IPS-20b (cell line): ENCODE measurements at regions not wholly inside any gene's neighbourhood (a gene's known extent, or its start where the extent isn't known, plus 50 kb on each side); places are given as distances from the start of the nearest gene placed in this dataset.
"Not testable (repeated sequence)": the region's sequence is repeated elsewhere in the genome, so short reads cannot be mapped to it uniquely, and the experiment has no call there.

Source experiments
- H3K27ac ChIP-seq: one replicate; pipeline ENCODE4 v1.5.1; 2013; ENCODE audit warnings: low read length
- H3K27me3 ChIP-seq: 2 replicates; pipeline ENCODE4 v1.6.1; 2013; ENCODE audit warnings: mild to moderate bottlenecking, low read length, inconsistent platforms; ENCODE audit not compliant: insufficient read depth
- H3K36me3 ChIP-seq: 2 replicates; pipeline ENCODE4 v1.6.1; 2013; ENCODE audit warnings: low read depth, mild to moderate bottlenecking, inconsistent platforms, low read length, moderate library complexity; ENCODE audit not compliant: insufficient read depth
- H3K4me1 ChIP-seq: 2 replicates; pipeline ENCODE4 v1.6.1; 2013; ENCODE audit warnings: mild to moderate bottlenecking, control low read depth, inconsistent platforms, low read length, moderate library complexity; ENCODE audit not compliant: insufficient read depth
- H3K4me3 ChIP-seq: 2 replicates; pipeline ENCODE4 v1.5.1; 2013; ENCODE audit warnings: mild to moderate bottlenecking, low read length, inconsistent platforms
- H3K9ac ChIP-seq: 2 replicates; pipeline ENCODE4 v1.6.1; 2013; ENCODE audit warnings: low read depth, mild to moderate bottlenecking, inconsistent platforms, low read length, moderate library complexity
- H3K9me3 ChIP-seq: 2 replicates; pipeline ENCODE4 v1.6.1; 2013; ENCODE audit warnings: mild to moderate bottlenecking, low read depth, low read length, inconsistent platforms; ENCODE audit not compliant: insufficient read depth

DNA sequence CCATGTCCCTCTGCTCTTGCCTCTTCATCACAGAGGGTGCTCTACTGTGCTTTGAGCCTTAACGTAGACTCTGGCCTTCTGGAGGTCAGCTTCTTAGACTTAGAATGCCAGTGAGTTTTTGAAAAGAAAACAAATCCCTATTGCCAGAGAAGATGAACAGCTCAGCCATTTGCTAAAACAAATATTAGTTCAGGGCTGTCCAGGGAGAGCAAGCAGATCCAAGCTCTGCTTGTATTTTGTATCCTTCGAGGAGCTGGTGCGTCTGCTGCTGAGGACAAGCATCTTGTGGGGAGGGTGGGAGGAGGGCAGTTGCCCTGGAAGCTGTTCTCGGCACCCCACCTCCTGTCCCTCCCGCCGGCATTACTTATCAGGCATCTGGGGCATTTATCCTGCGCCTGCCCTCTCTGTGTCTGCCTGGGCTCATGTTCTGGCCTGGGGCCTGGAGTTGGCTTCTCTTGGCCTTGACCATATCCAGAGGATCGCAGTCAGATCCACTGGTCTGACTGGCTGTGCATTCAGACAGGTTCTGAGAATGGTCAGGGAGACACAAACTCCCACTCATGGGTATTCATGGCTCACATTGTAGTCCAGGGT is 173.1 kb upstream of the NLRP1 start:
- no peaks in the 10 kb centered on the region for H3K4me1 ChIP-seq
- no peaks in the 10 kb centered on the region for H3K27me3 ChIP-seq
- H3K27ac ChIP-seq: no peak overlapping the region
- no peaks in the 10 kb centered on the region for H3K9me3 ChIP-seq
- no peak overlapping the region for H3K9ac ChIP-seq
- H3K36me3 ChIP-seq: no peaks in the 10 kb centered on the region
- no peak overlapping the region for H3K4me3 ChIP-seq

DNA sequence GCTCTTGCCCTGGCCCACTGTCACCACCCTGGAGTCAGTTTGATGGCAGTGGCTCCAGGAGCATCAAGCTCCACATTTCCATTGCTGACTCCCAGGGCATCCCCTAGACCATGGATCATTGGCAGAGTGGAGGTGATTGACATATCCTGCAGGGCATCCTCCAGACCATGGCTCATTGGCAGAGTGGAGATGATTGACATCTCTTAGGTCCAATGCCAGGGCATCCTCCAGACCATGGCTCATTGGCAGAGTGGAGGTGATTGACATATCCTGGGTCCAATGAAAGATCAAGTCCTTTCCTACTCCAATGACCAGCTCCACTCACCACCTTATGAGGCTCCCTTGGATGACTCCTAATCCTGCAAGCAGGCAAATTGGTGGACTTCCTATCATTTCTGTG is 174.3 kb upstream of the NLRP1 start:
- no peaks in the 10 kb centered on the region for H3K36me3 ChIP-seq
- H3K4me3 ChIP-seq: no peak overlapping the region
- H3K9me3 ChIP-seq: no peaks in the 10 kb centered on the region
- H3K9ac ChIP-seq: no peak overlapping the region
- H3K27ac ChIP-seq: no peak overlapping the region
- H3K27me3 ChIP-seq: peaks cover 9% of the 10 kb centered on the region; the same call in 1 of the 2 replicates
- H3K4me1 ChIP-seq: no peaks in the 10 kb centered on the region

DNA sequence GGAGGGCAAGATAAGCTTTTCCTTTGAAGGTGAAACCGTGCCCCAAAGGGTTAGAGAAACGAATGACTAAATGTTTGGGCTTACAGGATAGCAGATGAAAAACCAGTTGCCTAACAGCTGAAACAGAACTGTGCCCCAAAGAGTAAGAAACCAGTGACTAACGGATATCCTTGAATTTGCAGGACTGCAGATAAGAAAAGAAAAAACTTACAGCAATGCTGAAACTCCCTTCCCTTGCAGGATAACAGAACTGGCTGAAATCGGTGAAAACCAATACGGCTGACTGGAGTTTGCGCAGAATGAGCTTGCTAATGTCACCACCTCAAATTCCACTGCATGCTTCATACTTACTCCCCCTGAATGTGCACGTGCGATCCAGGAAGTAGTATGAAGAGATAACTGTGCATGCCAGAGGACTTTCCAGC is 175.2 kb upstream of the NLRP1 start:
- H3K27ac ChIP-seq: no peak overlapping the region
- no peaks in the 10 kb centered on the region for H3K9me3 ChIP-seq
- H3K36me3 ChIP-seq: no peaks in the 10 kb centered on the region
- no peak overlapping the region for H3K4me3 ChIP-seq
- no peaks in the 10 kb centered on the region for H3K4me1 ChIP-seq
- peaks cover 9% of the 10 kb centered on the region; the same call in 1 of the 2 replicates for H3K27me3 ChIP-seq
- no peak overlapping the region for H3K9ac ChIP-seq

DNA sequence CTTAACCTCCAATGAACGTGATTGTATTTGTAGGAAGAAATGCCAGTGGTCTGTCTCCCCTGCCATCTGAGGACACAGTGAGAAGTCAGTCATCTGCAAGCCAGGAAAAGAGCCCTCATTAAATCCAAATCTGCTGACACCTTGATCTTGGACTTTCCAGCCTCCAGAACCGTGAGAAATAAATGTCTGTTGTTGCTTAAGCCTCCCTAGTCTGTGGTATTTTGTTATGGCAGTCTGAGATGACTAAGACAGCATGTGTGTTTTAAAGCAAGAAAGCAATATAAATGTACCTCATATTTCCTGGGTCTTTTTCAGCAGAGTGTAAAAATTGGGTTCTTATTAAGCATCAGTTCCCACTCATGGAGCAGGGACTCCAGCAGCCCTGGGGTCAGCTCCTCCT is 177.9 kb upstream of the NLRP1 start:
- Histone ChIP-seq H3K27me3 (peaks cover 9% of the 10 kb centered on the region; the same call in 1 of the 2 replicates), H3K4me3 (no peak overlapping the region)

DNA sequence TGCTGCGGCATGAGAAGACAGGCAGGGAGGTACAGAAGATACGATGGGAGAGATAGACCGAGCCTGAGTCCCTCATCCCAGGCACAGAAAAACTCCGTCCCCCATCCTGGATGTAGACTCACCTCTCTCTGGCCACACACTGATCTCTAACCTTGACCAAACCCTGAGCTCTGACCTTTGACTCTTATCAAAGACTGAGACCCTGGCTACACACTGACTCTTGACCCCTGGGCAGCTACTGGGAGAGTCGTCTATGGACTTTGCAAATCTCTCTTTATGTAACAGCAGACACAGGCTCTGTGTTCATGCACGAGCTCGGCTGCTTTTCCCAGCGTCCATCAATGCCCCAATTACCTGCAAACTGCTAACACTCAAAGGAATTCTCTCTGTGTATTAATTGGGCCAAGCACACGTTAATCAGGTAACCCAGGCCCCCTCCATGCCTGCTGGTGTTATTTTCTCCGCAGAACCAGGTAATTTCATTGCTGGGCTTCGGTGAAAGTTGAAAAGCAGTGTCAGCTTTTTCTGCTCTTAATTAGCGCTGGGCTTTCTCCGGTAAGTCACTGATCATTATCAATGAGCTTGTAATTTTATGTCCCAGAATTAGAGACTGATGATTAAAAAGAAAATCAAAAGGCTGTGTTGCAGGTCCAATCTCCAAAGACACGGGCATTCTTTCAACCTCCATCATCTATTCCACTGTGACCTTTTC is 179.4 kb upstream of the NLRP1 start:
- Histone ChIP-seq H3K4me3 (no peak overlapping the region), H3K9ac (no peak overlapping the region), H3K4me1 (no peaks in the 10 kb centered on the region), H3K9me3 (no peaks in the 10 kb centered on the region), H3K27ac (no peak overlapping the region), H3K27me3 (peaks cover 9% of the 10 kb centered on the region; the same call in 1 of the 2 replicates), H3K36me3 (no peaks in the 10 kb centered on the region)

More for the DNA sequence above, 177.9 kb upstream of the NLRP1 start:
- H3K27ac ChIP-seq: no peak overlapping the region
- no peaks in the 10 kb centered on the region for H3K36me3 ChIP-seq
- no peaks in the 10 kb centered on the region for H3K9me3 ChIP-seq
- H3K4me1 ChIP-seq: no peaks in the 10 kb centered on the region
- H3K9ac ChIP-seq: no peak overlapping the region

DNA sequence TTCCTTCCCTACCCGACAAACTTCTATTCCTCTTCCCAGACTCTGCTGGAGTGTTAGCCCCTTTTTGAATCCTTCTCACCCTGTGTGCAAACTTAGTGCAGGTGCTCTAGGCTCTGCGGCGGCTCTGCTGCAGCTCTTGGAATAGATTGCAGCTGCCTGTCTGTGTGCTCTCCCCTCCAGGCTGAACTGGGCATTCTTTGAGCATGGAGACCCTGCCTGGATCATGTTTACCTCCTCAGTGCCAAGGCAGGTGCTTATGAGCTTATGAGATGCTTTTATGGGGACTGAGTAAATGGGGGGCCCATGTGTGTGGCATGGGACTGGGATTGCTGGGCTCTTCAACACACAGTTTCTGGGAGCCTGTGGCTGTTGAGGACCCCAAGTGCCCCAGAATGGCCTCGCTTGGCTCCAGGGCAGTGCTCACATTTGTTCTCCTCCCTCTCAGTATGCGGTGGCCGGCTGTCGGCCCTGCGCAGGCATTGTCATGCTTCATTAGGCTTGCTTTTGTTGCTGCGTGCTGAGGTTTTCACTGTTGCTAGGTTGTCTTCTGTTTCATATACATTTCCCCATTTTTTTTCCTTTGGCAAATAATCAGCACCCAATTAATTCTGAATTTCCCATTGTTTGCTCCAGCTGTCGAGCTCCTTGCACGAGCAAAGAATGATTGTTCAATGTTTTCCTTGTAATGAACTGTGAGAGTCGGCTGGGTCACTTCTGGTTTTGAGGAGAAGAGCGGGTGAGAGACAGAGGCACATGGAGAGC is 185.5 kb upstream of the NLRP1 start:
- H3K36me3 ChIP-seq: no peaks in the 10 kb centered on the region
- peaks cover 11% of the 10 kb centered on the region; the same call in 1 of the 2 replicates for H3K4me1 ChIP-seq
- no peak overlapping the region for H3K27ac ChIP-seq
- no peaks in the 10 kb centered on the region for H3K9me3 ChIP-seq
- peaks cover 23% of the 10 kb centered on the region for H3K27me3 ChIP-seq
- no peak overlapping the region for H3K4me3 ChIP-seq
- no peak overlapping the region; the same call in 1 of the 2 replicates for H3K9ac ChIP-seq

DNA sequence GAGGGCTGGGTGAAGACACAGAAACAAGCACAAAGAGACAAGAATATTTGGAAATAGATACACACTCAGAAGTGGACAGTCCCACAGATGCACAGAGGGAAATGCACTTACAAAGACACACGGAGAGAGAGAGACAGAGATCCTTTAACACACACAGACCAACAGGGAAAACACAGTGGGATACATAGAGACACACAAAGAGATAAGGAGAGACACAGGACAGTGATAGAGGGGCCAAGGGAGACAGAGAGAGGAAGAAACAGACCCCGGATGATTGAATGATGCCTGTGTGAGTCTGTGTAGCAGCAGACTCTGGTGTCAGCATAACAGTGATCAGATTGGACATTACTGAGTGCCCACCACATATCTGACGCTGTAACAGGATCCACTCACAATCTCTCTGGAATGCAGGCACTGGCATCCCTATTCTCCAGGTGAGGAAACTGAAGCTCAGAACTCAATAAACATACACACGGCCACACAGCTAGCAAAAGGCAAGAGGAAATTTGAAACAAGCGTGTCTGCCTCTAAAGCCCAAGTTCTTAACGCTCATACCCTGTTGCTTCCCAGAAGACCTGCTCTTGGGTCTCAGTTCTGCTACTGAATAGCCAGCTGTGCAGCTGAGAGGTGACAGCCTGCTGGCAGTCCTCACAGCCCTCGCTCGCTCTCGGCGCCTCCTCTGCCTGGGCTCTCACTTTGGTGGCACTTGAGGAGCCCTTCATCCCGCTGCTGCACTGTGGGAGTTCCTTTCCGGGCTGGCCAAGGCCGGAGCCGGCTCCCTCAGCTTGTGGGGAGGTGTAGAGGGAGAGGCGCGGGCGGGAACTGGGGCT is 186.3 kb upstream of the NLRP1 start:
- Histone ChIP-seq H3K27me3 (peaks cover 23% of the 10 kb centered on the region), H3K4me1 (peaks cover 11% of the 10 kb centered on the region; the same call in 1 of the 2 replicates), H3K27ac (no peak overlapping the region), H3K36me3 (no peaks in the 10 kb centered on the region), H3K4me3 (peak overlapping the region; percentile 30; the same call in 1 of the 2 replicates), H3K9me3 (no peaks in the 10 kb centered on the region), H3K9ac (no peak overlapping the region; the same call in 1 of the 2 replicates)

DNA sequence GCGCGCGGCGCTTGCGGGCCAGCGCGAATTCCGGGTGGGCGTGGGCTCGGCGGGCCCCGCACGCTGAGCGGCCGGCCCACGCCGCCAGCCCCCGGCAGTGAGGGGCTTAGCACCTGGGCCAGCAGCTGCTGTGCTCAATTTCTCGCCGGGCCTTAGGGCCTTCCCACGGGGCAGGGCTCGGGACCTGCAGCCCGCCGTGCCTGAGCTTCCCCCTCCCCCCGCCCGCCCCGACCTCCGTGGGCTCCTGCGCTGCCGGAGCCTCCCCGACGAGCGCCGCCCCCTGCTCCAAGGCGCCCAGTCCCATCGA is 186.9 kb upstream of the NLRP1 start:
- not testable (repeated sequence) for H3K36me3 ChIP-seq, H3K27ac ChIP-seq, H3K9ac ChIP-seq, H3K9me3 ChIP-seq
- Histone ChIP-seq H3K4me3 (peak overlapping the region; percentile 30; the same call in 1 of the 2 replicates), H3K27me3 (peaks cover 23% of the 10 kb centered on the region), H3K4me1 (peaks cover 11% of the 10 kb centered on the region; the same call in 1 of the 2 replicates)

DNA sequence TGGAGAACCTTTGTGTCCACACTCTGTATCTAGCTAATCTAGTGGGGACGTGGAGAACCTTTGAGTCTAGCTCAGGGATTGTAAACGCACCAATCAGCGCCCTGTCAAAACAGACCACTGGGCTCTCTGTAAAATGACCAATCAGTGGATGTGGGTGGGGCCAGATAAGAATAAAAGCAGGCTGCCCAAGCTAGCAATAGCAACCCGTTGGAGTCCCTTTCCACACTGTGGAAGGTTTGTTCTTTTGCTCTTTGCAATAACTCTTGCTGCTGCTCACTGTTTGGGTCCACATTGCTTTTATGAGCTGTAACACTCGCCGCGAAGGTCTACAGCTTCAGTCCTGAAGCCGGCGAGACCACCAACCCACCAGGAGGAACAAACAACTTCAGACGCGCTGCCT is 187.7 kb upstream of the NLRP1 start:
- Histone ChIP-seq H3K4me1 (peaks cover 11% of the 10 kb centered on the region; the same call in 1 of the 2 replicates), H3K27me3 (peaks cover 23% of the 10 kb centered on the region)
- not testable (repeated sequence) for H3K36me3 ChIP-seq, H3K27ac ChIP-seq, H3K9me3 ChIP-seq, H3K4me3 ChIP-seq, H3K9ac ChIP-seq

DNA sequence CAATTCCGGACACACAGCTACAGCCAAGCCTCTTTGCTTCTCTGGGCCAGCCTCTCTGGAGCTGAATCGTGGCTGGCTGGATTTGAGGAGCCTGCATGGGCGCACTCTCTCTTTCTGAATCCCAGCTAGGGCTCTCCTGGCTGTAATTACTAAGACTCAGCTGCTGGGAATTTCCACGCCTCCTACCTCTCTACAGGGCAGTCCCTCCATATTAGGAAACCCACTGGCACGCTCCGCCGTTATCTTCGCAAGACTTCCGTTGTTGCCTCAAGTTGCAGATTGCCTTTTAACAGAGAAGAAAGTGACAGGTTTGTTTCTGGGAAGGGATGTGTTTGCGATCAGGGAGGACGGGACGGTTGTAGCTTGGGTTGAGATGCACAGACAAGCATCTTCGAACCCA is 188.4 kb upstream of the NLRP1 start:
- H3K9ac ChIP-seq: no peak overlapping the region
- peaks cover 23% of the 10 kb centered on the region for H3K27me3 ChIP-seq
- H3K4me1 ChIP-seq: peaks cover 11% of the 10 kb centered on the region; the same call in 1 of the 2 replicates
- H3K4me3 ChIP-seq: no peak overlapping the region
- H3K9me3 ChIP-seq: no peaks in the 10 kb centered on the region
- no peaks in the 10 kb centered on the region for H3K36me3 ChIP-seq
- no peak overlapping the region for H3K27ac ChIP-seq

DNA sequence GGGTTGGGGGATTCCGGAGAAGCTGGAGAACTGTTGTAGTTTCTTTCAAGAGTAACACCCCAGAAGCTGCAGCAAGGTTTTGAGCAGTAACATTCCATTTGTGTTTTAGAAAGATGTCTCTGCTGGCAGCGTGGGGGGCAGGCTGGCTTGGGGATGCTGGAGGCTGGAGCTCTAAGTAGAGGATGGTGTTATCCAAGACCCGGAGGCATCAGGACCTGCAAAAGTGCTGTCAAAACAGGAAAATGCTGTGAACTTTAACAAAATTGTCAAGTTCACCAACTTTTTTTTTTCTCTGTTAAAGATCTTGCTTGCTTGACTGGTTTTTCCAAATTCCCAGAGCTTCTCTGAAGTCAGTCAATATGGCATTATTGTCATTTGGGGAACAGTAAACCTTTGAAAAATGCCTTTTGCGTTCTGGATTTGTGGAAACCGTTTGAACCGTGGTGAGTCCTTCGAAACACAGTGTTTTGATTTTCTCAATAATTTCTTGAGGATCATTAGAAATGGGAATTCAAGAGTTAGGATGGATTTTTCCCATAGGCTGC is 189.6 kb upstream of the NLRP1 start:
- Histone ChIP-seq H3K4me1 (peaks cover 11% of the 10 kb centered on the region; the same call in 1 of the 2 replicates), H3K27ac (no peak overlapping the region), H3K27me3 (peaks cover 23% of the 10 kb centered on the region), H3K36me3 (no peaks in the 10 kb centered on the region), H3K9me3 (no peaks in the 10 kb centered on the region), H3K4me3 (no peak overlapping the region), H3K9ac (no peak overlapping the region)
